ENCODE measurements at regions not wholly inside any gene's neighbourhood (a gene's known extent, or its start where the extent isn't known, plus 50 kb on each side); places are given as distances from the start of the nearest gene placed in this dataset.

DNA sequence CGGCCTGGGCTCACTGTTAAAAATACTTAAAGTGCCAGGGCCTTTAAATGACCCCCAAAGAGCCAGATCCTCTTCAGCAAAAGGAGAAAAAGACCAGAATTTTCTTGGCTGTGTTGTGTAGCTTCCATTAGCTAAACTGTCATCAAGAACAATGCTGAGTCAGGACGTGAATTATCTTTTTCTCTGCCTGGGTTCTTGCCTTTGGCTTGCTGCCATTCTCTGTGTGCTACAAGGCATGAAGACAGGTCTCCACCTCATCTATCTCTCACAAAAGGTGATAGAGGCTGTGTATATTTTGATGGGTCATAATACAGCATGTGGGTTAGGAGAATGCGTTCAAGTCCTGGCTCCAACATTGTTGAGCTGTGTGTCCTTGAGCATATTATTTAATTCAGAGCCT, 52.4 kb upstream of the SELENOK start:
- TF ChIP-seq, protein P1, sequence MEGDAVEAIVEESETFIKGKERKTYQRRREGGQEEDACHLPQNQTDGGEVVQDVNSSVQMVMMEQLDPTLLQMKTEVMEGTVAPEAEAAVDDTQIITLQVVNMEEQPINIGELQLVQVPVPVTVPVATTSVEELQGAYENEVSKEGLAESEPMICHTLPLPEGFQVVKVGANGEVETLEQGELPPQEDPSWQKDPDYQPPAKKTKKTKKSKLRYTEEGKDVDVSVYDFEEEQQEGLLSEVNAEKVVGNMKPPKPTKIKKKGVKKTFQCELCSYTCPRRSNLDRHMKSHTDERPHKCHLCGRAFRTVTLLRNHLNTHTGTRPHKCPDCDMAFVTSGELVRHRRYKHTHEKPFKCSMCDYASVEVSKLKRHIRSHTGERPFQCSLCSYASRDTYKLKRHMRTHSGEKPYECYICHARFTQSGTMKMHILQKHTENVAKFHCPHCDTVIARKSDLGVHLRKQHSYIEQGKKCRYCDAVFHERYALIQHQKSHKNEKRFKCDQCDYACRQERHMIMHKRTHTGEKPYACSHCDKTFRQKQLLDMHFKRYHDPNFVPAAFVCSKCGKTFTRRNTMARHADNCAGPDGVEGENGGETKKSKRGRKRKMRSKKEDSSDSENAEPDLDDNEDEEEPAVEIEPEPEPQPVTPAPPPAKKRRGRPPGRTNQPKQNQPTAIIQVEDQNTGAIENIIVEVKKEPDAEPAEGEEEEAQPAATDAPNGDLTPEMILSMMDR (IDR thresholded peaks at IDR 0.05) = no peak
- TF ChIP-seq EP300 (IDR thresholded peaks at IDR 0.05) (no peak), POLR2A (IDR thresholded peaks at IDR 0.05) (no peak), POLR2AphosphoS5 (IDR thresholded peaks at IDR 0.05) (no peak)
